ENCODE measurements at regions not wholly inside any gene's neighbourhood (a gene's known extent, or its start where the extent isn't known, plus 50 kb on each side); places are given as distances from the start of the nearest gene placed in this dataset.

DNA sequence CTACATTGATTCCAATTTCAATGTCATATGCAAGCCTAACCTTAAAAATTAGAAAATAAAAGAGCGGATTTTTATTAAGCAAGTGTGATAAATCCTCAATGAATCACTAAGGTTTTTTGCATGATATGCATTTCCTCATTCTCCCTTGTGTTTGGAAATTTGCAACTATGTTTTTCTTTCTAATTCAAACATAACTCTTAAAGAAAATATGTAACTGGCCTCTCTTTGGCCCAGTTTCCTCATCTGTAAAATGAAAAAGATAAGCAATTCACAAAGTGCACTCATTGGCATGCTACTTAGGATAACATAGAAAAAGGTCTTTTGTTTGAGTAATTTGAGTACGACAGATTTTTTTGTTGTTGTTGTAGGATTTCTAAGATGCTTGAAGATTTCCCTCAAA is 295.5 kb downstream of the CDH11 start:
- H3K27me3 Mint-ChIP-seq (ENCODE audit: low read depth): peaks cover 14% of the 10 kb centered on the region
- H3K27ac Mint-ChIP-seq: no peak overlapping the region
- DNase-seq (ENCODE audit: low spot score in 2 of 2, unreplicated experiment in 2 of 2): no peak
- no peaks in the 10 kb centered on the region for H3K36me3 Mint-ChIP-seq
- H3K4me1 Mint-ChIP-seq: no peaks in the 10 kb centered on the region
- H3K4me3 Mint-ChIP-seq: no peak overlapping the region
- TF ChIP-seq, protein P1, sequence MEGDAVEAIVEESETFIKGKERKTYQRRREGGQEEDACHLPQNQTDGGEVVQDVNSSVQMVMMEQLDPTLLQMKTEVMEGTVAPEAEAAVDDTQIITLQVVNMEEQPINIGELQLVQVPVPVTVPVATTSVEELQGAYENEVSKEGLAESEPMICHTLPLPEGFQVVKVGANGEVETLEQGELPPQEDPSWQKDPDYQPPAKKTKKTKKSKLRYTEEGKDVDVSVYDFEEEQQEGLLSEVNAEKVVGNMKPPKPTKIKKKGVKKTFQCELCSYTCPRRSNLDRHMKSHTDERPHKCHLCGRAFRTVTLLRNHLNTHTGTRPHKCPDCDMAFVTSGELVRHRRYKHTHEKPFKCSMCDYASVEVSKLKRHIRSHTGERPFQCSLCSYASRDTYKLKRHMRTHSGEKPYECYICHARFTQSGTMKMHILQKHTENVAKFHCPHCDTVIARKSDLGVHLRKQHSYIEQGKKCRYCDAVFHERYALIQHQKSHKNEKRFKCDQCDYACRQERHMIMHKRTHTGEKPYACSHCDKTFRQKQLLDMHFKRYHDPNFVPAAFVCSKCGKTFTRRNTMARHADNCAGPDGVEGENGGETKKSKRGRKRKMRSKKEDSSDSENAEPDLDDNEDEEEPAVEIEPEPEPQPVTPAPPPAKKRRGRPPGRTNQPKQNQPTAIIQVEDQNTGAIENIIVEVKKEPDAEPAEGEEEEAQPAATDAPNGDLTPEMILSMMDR (IDR thresholded peaks at IDR 0.05; ENCODE audit: unreplicated experiment): no peak
- H3K9me3 Mint-ChIP-seq: peaks cover 20% of the 10 kb centered on the region

DNA sequence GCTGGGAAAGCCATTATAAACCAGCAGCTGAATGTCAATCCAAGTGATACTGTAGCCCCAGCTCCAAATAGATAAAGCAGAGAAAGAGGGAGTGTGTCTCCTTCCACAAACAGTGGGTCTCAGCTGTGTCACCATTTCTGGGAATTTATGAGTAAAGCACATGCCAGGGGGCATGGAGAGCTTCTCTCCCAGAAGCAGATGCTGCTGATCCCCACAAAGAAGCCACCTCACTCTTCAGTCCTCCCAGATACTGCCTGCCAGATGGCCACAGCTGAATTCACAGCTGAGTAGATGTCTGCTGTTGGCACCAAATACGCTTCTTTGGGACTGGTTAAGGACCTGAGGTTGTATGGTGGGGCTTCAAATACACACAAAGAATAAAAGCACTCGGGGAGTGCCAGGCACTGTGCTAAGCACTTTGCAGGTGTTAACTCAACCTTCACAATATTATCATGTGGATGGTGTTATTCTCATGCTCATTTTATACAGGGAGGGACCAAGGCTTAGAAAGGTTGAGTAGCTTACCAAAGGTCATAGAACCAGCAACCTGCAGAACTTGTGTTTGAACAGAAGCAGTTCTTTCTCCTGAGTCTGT is 298.3 kb downstream of the CDH11 start:
- Mint-ChIP-seq H3K4me1 (no peaks in the 10 kb centered on the region), H3K9me3 (peaks cover 19% of the 10 kb centered on the region), H3K4me3 (no peak overlapping the region), H3K36me3 (no peaks in the 10 kb centered on the region), H3K27me3 (ENCODE audit: low read depth) (peaks cover 15% of the 10 kb centered on the region), H3K27ac (no peak overlapping the region)
- TF ChIP-seq, protein P1 (IDR thresholded peaks at IDR 0.05; ENCODE audit: unreplicated experiment): no peak
- no peak for DNase-seq (ENCODE audit: low spot score in 2 of 2, unreplicated experiment in 2 of 2)

DNA sequence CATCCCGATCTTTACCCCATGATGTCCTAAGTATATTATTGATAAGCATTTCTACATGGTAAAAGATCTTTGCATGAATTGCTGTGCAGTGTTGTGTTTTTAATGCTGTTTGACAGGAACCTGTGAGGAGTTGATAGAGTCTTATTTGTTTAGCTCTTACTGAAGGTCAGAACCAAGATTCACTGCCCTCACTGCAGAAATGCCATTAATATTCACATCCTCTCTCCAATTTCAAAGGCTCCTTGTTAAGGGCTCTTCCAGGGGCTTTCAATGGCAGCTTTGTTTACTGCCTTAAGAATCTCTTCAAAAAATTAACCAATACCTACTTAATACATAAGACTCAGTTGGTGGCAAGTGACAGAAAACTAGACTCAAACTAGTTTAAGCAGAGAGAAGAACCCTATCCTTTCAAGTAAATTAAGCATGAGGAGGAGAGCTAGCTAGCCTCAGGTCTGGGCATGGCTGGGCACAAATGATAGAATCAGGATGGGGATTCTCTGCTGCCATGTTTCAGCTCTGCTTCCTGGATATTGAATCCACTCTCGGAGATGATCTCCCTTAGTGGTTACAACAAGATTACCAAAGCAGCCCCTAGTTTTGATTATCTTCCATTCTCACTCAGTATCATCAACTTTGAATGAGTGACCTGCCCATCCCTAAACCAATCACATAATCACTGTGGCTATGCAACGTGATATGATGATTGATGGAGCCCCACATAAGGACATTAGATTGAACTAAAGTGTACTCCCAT is 311.8 kb downstream of the CDH11 start:
- DNase-seq (ENCODE audit: low spot score in 2 of 2, unreplicated experiment in 2 of 2): no peak
- Mint-ChIP-seq H3K9me3 (no peaks in the 10 kb centered on the region), H3K4me1 (no peaks in the 10 kb centered on the region), H3K4me3 (no peak overlapping the region), H3K27me3 (ENCODE audit: low read depth) (peaks cover 16% of the 10 kb centered on the region), H3K36me3 (no peaks in the 10 kb centered on the region), H3K27ac (no peak overlapping the region)
- TF ChIP-seq, protein P1 (IDR thresholded peaks at IDR 0.05; ENCODE audit: unreplicated experiment): no peak

DNA sequence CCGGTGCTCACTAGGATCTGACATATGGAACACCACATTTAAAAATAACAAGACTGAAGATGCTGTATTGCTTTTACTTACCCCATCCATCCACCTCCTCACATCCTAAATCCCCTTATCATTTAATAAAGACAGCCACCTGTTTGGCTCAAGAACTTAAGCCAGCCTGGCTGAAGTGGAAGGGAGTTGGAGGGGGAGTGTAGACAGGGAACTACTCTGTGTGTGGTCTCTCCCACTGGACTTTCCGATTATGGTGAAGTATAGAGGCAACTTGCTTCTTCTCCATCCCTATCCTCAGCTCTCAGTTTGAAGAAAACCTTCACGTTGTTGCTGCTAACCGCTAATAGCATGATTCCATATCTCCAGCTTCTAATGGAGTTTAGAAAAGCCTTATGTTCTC is 313.4 kb downstream of the CDH11 start:
- TF ChIP-seq, protein P1 (IDR thresholded peaks at IDR 0.05; ENCODE audit: unreplicated experiment): no peak
- Mint-ChIP-seq H3K27me3 (ENCODE audit: low read depth) (peaks cover 16% of the 10 kb centered on the region), H3K9me3 (no peaks in the 10 kb centered on the region), H3K4me3 (no peak overlapping the region), H3K27ac (no peak overlapping the region), H3K36me3 (no peaks in the 10 kb centered on the region), H3K4me1 (no peaks in the 10 kb centered on the region)
- no peak for DNase-seq (ENCODE audit: low spot score in 2 of 2, unreplicated experiment in 2 of 2)

DNA sequence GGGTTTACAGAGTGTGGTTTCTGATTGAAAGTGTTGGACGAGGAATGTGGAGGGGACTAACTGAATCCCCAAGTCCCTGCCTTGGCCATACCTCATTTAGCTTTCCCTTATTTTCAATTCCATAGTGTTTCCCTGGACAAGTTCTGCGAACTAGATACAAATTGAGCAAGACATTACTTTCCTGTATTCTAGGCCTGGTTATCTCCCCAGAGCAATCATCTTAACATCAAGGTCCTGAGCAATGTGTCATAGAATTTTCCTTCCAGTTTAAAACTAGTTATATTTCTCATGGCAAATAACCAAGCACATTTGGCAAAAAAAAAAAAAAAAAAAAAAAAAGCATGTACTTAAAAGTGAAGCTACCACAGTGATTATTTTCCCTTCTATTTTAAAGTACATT is 330.1 kb downstream of the CDH11 start:
- peaks cover 14% of the 10 kb centered on the region for H3K27me3 Mint-ChIP-seq (ENCODE audit: low read depth)
- no peak overlapping the region for H3K4me3 Mint-ChIP-seq
- H3K4me1 Mint-ChIP-seq: no peaks in the 10 kb centered on the region
- no peak for DNase-seq (ENCODE audit: low spot score in 2 of 2, unreplicated experiment in 2 of 2)
- H3K36me3 Mint-ChIP-seq: no peaks in the 10 kb centered on the region
- no peaks in the 10 kb centered on the region for H3K9me3 Mint-ChIP-seq
- H3K27ac Mint-ChIP-seq: no peak overlapping the region
- TF ChIP-seq, protein P1 (IDR thresholded peaks at IDR 0.05; ENCODE audit: unreplicated experiment): no peak

Data from mesothelial cell of epicardium (in vitro differentiated cells).